ENCODE measurements at regions not wholly inside any gene's neighbourhood (a gene's known extent, or its start where the extent isn't known, plus 50 kb on each side); places are given as distances from the start of the nearest gene placed in this dataset.
"Not testable (repeated sequence)": the region's sequence is repeated elsewhere in the genome, so short reads cannot be mapped to it uniquely, and the experiment has no call there.

GRCh38 chr1:143691971-143692529 is 279.7 kb downstream of the FAM72C start:
- Histone ChIP-seq H3K9me3 (ENCODE audit: low read length) (no peaks in the 10 kb centered on the region), H3K36me3 (ENCODE audit: insufficient read depth, low read length) (no peaks in the 10 kb centered on the region), H3K4me3 (ENCODE audit: low read length) (no peak overlapping the region), H3K27me3 (ENCODE audit: insufficient read depth, low read length) (peaks cover 2% of the 10 kb centered on the region), H3K4me1 (ENCODE audit: insufficient read depth, low read length) (no peaks in the 10 kb centered on the region), H2AFZ (ENCODE audit: low read depth, low read length) (no peak overlapping the region)

DNA sequence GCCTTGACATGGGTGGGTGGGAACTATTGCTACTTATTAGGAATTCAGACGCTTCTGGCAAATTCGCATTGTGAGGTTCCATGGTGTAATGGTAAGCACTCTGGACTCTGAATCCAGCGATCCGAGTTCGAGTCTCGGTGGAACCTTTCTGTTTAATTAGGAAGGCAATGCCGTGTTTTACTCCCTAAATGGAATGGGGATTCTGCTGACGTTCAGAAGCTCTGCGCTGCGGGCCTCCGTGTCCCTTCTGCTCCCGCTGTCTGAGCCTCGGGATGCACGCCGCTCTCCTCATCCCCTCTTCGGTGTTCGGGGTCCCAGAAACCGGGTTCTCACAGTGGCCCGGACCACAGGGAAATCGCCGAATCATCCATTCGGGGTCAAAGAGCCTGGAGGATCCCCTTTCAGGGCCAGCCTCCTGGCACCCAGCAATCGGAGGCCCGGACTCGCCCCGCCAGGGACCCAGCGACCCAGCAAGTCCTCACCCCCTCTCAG is 280.3 kb downstream of the FAM72C start:
- Histone ChIP-seq H3K36me3 (ENCODE audit: insufficient read depth, low read length) (no peaks in the 10 kb centered on the region), H3K9me3 (ENCODE audit: low read length) (no peaks in the 10 kb centered on the region), H3K27me3 (ENCODE audit: insufficient read depth, low read length) (peaks cover 2% of the 10 kb centered on the region), H3K4me1 (ENCODE audit: insufficient read depth, low read length) (no peaks in the 10 kb centered on the region), H2AFZ (ENCODE audit: low read depth, low read length) (no peak overlapping the region), H3K4me3 (ENCODE audit: low read length) (no peak overlapping the region)

GRCh38 chr1:143689781-143690180 is 282.0 kb downstream of the FAM72C start:
- H3K4me3 ChIP-seq (ENCODE audit: low read length) = no peak overlapping the region

DNA sequence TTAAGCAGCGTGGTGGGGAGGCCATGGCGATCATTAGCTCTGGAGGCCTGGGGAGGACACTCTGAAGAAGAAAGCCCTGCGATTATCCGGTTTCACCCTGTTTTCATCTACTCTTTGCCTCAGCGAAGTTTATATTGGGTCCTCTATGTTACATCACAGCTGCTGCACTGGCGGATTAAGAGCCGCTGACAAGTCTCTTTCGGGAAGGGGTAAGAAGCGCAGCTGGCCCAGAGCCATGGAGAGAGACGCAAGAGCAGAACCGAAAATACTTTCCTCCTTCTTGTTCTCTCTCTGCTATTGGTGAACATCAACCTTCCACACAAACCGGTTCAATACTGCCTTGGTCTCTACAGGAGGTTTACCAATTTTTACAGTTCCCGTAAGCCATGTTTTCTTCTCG is 291.5 kb downstream of the FAM72C start:
- peaks cover 8% of the 10 kb centered on the region for H3K27me3 ChIP-seq (ENCODE audit: insufficient read depth, low read length)
- no peaks in the 10 kb centered on the region for H3K36me3 ChIP-seq (ENCODE audit: insufficient read depth, low read length)
- no peak overlapping the region for H3K4me3 ChIP-seq (ENCODE audit: low read length)
- H3K4me1 ChIP-seq (ENCODE audit: insufficient read depth, low read length) = no peaks in the 10 kb centered on the region
- no peaks in the 10 kb centered on the region for H3K9me3 ChIP-seq (ENCODE audit: low read length)
- H2AFZ ChIP-seq (ENCODE audit: low read depth, low read length) = no peak overlapping the region

More at GRCh38 chr1:143689781-143690180, 282.0 kb downstream of the FAM72C start:
- H3K36me3 ChIP-seq (ENCODE audit: insufficient read depth, low read length) = no peaks in the 10 kb centered on the region
- no peaks in the 10 kb centered on the region for H3K4me1 ChIP-seq (ENCODE audit: insufficient read depth, low read length)
- H2AFZ ChIP-seq (ENCODE audit: low read depth, low read length) = no peak overlapping the region
- H3K9me3 ChIP-seq (ENCODE audit: low read length) = no peaks in the 10 kb centered on the region
- H3K27me3 ChIP-seq (ENCODE audit: insufficient read depth, low read length) = peaks cover 2% of the 10 kb centered on the region

DNA sequence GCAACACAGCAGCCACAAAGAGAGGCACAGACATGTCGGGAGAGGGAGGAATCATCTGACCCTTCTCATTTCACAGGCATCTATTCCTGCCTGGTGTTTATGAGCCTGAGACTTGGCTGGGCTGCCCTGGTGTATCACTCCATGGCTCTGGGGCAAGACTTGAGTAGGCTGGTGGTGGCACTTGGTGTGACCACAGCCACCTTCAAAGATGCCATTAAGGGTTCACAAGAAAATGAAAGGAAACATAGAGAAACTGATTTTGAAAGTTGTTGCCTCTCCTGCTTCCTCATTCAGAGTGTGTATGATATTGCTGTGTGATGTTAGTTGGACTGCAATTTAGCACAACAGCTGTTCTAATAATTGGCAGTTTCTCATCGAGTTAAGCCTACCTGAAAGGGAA is 298.8 kb downstream of the FAM72C start:
- no peaks in the 10 kb centered on the region for H3K9me3 ChIP-seq (ENCODE audit: low read length)
- H3K36me3 ChIP-seq (ENCODE audit: insufficient read depth, low read length) = no peaks in the 10 kb centered on the region
- H3K27me3 ChIP-seq (ENCODE audit: insufficient read depth, low read length) = peaks cover 5% of the 10 kb centered on the region
- no peak overlapping the region for H2AFZ ChIP-seq (ENCODE audit: low read depth, low read length)
- no peaks in the 10 kb centered on the region for H3K4me1 ChIP-seq (ENCODE audit: insufficient read depth, low read length)
- no peak overlapping the region for H3K4me3 ChIP-seq (ENCODE audit: low read length)

DNA sequence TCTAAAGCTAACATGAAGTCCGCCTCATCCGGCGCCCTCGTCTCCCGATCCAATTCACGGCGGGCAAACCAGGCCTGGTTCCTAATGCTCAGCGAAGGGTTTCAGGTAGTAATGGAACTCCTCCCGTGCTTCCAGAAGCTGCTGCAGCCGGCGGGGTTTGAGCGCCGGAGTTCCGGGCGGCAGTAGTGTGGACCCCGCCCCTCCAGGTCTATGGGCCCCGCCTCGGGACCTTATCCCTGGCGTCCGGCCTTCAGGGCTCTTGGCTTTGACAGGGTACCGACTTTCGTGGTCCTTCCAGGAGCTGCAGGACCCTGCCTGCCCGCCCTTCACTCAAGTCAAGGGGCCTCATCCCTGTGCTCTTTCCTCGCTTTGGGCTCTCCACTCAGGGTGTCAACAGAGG is 304.1 kb downstream of the FAM72C start:
- Histone ChIP-seq H2AFZ (ENCODE audit: low read depth, low read length) (no peak overlapping the region), H3K36me3 (ENCODE audit: insufficient read depth, low read length) (no peaks in the 10 kb centered on the region), H3K9me3 (ENCODE audit: low read length) (no peaks in the 10 kb centered on the region), H3K4me3 (ENCODE audit: low read length) (no peak overlapping the region), H3K4me1 (ENCODE audit: insufficient read depth, low read length) (no peaks in the 10 kb centered on the region), H3K27me3 (ENCODE audit: insufficient read depth, low read length) (no peaks in the 10 kb centered on the region)

GRCh38 chr1:143666851-143667250 is 304.9 kb downstream of the FAM72C start:
- Histone ChIP-seq H2AFZ (ENCODE audit: low read depth, low read length) (no peak overlapping the region), H3K4me1 (ENCODE audit: insufficient read depth, low read length) (no peaks in the 10 kb centered on the region), H3K4me3 (ENCODE audit: low read length) (no peak overlapping the region), H3K27me3 (ENCODE audit: insufficient read depth, low read length) (no peaks in the 10 kb centered on the region), H3K36me3 (ENCODE audit: insufficient read depth, low read length) (no peaks in the 10 kb centered on the region), H3K9me3 (ENCODE audit: low read length) (no peaks in the 10 kb centered on the region)

GRCh38 chr1:143665606-143666005 is 306.2 kb downstream of the FAM72C start:
- H3K9me3 ChIP-seq (ENCODE audit: low read length) = no peaks in the 10 kb centered on the region
- H2AFZ ChIP-seq (ENCODE audit: low read depth, low read length) = no peak overlapping the region
- no peak overlapping the region for H3K4me3 ChIP-seq (ENCODE audit: low read length)
- H3K36me3 ChIP-seq (ENCODE audit: insufficient read depth, low read length) = no peaks in the 10 kb centered on the region
- no peaks in the 10 kb centered on the region for H3K4me1 ChIP-seq (ENCODE audit: insufficient read depth, low read length)
- no peaks in the 10 kb centered on the region for H3K27me3 ChIP-seq (ENCODE audit: insufficient read depth, low read length)

DNA sequence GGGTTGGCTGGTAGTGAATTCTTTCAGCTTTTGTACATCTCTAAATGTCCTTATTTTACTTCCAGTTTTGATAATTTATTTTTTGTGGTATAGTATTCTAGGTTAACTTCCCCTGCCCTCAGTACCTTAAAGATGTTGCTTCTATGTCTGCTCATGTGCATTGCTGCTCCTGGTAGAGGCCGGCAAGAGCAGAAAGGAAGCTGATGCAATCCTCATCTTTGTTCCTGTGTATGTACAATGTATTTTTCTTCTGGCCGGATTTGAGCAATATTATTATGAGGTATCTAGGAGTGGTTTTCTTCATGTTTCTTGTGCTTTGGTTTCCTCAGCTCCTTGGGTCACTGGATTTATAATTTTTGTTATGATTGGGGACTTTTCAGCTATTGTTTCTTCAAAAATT is 308.7 kb downstream of the FAM72C start:
- not testable (repeated sequence) for H3K9me3 ChIP-seq (ENCODE audit: low read length); H3K4me1 ChIP-seq (ENCODE audit: insufficient read depth, low read length); H3K36me3 ChIP-seq (ENCODE audit: insufficient read depth, low read length); H3K27me3 ChIP-seq (ENCODE audit: insufficient read depth, low read length); H3K4me3 ChIP-seq (ENCODE audit: low read length); H2AFZ ChIP-seq (ENCODE audit: low read depth, low read length)

DNA sequence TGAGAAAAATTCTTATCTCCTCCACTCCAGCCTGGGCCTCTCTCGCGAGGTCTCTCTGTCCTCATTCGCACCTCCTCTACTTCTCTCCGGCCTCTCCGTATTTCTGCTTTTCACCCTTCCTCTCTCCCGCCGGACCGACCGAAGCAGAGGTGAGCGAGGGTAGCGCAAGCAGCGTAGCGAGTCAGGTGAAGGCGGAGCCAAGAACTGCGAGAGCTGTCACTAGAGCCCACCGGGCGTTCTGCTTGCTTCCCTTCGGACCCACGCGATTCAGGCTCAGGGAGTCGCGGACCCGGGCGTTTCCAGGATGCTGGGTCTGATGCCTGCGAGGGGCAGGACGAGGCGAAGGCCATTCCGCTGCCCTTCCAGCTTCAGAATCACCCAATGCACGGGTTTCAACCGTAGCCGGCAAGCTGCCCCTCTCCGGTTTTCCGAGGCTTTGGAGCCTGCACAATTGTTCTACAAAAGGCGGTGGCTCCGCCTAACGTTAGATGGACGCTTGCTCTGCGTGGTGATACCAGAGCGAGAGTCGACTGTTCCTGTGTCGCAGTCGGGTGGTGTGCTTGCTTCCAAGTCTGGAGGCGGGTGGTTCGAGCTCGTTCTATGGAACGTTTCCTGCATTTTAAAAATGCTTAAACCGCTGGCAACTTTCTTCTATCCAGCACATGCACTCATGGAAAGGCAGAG is 310.2 kb downstream of the FAM72C start:
- no peaks in the 10 kb centered on the region for H3K4me1 ChIP-seq (ENCODE audit: insufficient read depth, low read length)
- H2AFZ ChIP-seq (ENCODE audit: low read depth, low read length) = no peak overlapping the region
- H3K36me3 ChIP-seq (ENCODE audit: insufficient read depth, low read length) = no peaks in the 10 kb centered on the region
- H3K9me3 ChIP-seq (ENCODE audit: low read length) = no peaks in the 10 kb centered on the region
- H3K27me3 ChIP-seq (ENCODE audit: insufficient read depth, low read length) = no peaks in the 10 kb centered on the region
- H3K4me3 ChIP-seq (ENCODE audit: low read length) = no peak overlapping the region

GRCh38 chr1:143660354-143660941 is 311.3 kb downstream of the FAM72C start:
- Histone ChIP-seq H2AFZ (ENCODE audit: low read depth, low read length) (no peak overlapping the region), H3K9me3 (ENCODE audit: low read length) (no peaks in the 10 kb centered on the region), H3K36me3 (ENCODE audit: insufficient read depth, low read length) (no peaks in the 10 kb centered on the region), H3K4me1 (ENCODE audit: insufficient read depth, low read length) (no peaks in the 10 kb centered on the region), H3K27me3 (ENCODE audit: insufficient read depth, low read length) (no peaks in the 10 kb centered on the region), H3K4me3 (ENCODE audit: low read length) (no peak overlapping the region)

DNA sequence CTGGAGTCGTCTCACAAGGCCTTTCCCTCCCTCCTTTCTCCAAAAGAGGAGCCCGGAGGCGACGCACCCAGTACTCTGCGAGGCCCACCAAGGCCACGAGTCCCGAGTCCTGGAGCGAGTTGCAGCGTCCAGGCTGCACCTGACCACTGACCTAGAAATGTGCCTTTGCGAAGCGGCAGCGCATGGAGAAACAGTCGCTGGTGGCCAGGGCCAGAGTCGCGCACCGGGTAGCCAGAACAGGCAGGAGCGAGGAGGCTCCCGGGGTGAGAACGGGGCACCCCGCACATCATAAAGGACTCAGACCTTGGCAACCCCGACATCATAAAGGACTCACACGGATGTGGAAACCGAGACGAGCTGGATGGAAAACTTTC is 318.4 kb downstream of the FAM72C start:
- Histone ChIP-seq H3K4me3 (ENCODE audit: low read length) (no peak overlapping the region), H2AFZ (ENCODE audit: low read depth, low read length) (no peak overlapping the region), H3K4me1 (ENCODE audit: insufficient read depth, low read length) (no peaks in the 10 kb centered on the region), H3K27me3 (ENCODE audit: insufficient read depth, low read length) (no peaks in the 10 kb centered on the region), H3K36me3 (ENCODE audit: insufficient read depth, low read length) (no peaks in the 10 kb centered on the region), H3K9me3 (ENCODE audit: low read length) (no peaks in the 10 kb centered on the region)

DNA sequence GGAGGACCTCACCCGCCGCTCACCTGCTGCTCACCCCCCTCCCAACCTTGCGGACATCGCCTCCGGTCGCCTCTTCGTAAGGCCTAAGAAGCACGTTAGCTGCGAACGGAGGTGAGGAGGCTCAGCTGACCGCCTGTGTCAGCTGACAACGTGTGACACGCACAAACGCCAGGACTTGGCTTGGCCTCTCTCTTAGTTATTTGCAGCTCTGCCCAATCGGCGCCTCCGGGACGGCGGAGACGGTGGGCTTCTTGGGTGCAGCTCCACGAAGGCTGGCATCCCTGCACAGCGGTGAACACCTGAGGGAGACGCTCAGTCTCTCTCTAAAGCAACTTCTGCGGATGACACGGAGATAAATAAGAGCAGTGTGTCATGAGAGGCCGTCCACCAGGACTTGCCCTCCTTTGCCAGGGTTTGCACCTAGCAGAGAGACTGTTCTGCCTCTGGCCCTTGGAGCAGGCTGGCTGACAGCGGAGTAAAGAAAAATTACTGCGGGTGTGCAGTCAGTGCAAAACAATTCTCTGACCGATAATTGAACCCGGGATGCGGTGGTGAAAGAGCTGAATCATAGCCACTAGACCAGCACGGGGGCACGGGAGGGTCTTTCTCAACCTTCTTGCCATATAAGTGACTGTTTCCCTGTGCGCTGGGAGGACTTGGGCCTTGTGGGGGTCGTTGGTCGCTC is 318.9 kb downstream of the FAM72C start:
- no peak overlapping the region for H2AFZ ChIP-seq (ENCODE audit: low read depth, low read length)
- no peak overlapping the region for H3K4me3 ChIP-seq (ENCODE audit: low read length)
- H3K27me3 ChIP-seq (ENCODE audit: insufficient read depth, low read length) = no peaks in the 10 kb centered on the region
- no peaks in the 10 kb centered on the region for H3K4me1 ChIP-seq (ENCODE audit: insufficient read depth, low read length)
- no peaks in the 10 kb centered on the region for H3K9me3 ChIP-seq (ENCODE audit: low read length)
- H3K36me3 ChIP-seq (ENCODE audit: insufficient read depth, low read length) = no peaks in the 10 kb centered on the region
